ENCODE measurements at regions not wholly inside any gene's neighbourhood (a gene's known extent, or its start where the extent isn't known, plus 50 kb on each side); places are given as distances from the start of the nearest gene placed in this dataset.

GRCh38 chr7:12939694-12940093 is 252.3 kb downstream of the ARL4A start:
- Histone ChIP-seq H3K27ac (no peak overlapping the region), H3K4me3 (no peak overlapping the region), H3K4me1 (peaks cover 9% of the 10 kb centered on the region), H3K36me3 (no peaks in the 10 kb centered on the region), H3K27me3 (no peaks in the 10 kb centered on the region), H3K9me3 (peaks cover 4% of the 10 kb centered on the region)
- DNase-seq (ENCODE audit: low spot score in 2 of 2): no peak
- 99% methylated on average over 8 of the region's 11 CpGs for WGBS
- TF ChIP-seq POLR2A (IDR thresholded peaks at IDR 0.05) (no peak), CTCF (IDR thresholded peaks at IDR 0.05) (no peak), POLR2AphosphoS5 (IDR thresholded peaks at IDR 0.05) (no peak), EP300 (IDR thresholded peaks at IDR 0.05) (no peak)

GRCh38 chr7:12941512-12941911 is 254.1 kb downstream of the ARL4A start:
- no peaks in the 10 kb centered on the region for H3K27me3 ChIP-seq
- no peak for DNase-seq (ENCODE audit: low spot score in 2 of 2)
- H3K36me3 ChIP-seq: no peaks in the 10 kb centered on the region
- H3K9me3 ChIP-seq: peaks cover 4% of the 10 kb centered on the region
- TF ChIP-seq POLR2A (IDR thresholded peaks at IDR 0.05) (no peak), CTCF (IDR thresholded peaks at IDR 0.05) (no peak), POLR2AphosphoS5 (IDR thresholded peaks at IDR 0.05) (no peak), EP300 (IDR thresholded peaks at IDR 0.05) (no peak)
- H3K4me1 ChIP-seq: peaks cover 9% of the 10 kb centered on the region
- 46% methylated on average over 8 of the region's 8 CpGs for WGBS
- no peak overlapping the region for H3K4me3 ChIP-seq
- H3K27ac ChIP-seq: peak overlapping the region; percentile 63

- Histone ChIP-seq H3K36me3 (no peaks in the 10 kb centered on the region), H3K9me3 (peaks cover 4% of the 10 kb centered on the region), H3K4me3 (no peak overlapping the region), H3K27ac (peak overlapping the region; percentile 63), H3K4me1 (peaks cover 9% of the 10 kb centered on the region), H3K27me3 (no peaks in the 10 kb centered on the region)
- WGBS: 40% methylated on average over 2 of the region's 2 CpGs
- DNase-seq (ENCODE audit: low spot score in 2 of 2): no peak
- no peak for TF ChIP-seq POLR2A (IDR thresholded peaks at IDR 0.05)
- no peak for TF ChIP-seq POLR2AphosphoS5 (IDR thresholded peaks at IDR 0.05)
- TF ChIP-seq CTCF (IDR thresholded peaks at IDR 0.05): no peak
Measured at GRCh38 chr7:12942609-12943008, 255.2 kb downstream of the ARL4A start.

GRCh38 chr7:12943781-12944180 is 256.3 kb downstream of the ARL4A start:
- 68% methylated on average over 2 of the region's 2 CpGs for whole genome bisulfite sequencing
- Histone ChIP-seq H3K27ac (peak overlapping the region; percentile 63), H3K27me3 (no peaks in the 10 kb centered on the region), H3K9me3 (peaks cover 4% of the 10 kb centered on the region), H3K4me1 (peaks cover 14% of the 10 kb centered on the region), H3K4me3 (no peak overlapping the region), H3K36me3 (no peaks in the 10 kb centered on the region)
- no peak for TF ChIP-seq CTCF (IDR thresholded peaks at IDR 0.05)
- no peak for TF ChIP-seq POLR2A (IDR thresholded peaks at IDR 0.05)
- TF ChIP-seq EP300 (IDR thresholded peaks at IDR 0.05): no peak
- no peak for TF ChIP-seq POLR2AphosphoS5 (IDR thresholded peaks at IDR 0.05)
- no peak for DNase-seq (ENCODE audit: low spot score in 2 of 2)

GRCh38 chr7:12945901-12946300 is 258.5 kb downstream of the ARL4A start:
- Histone ChIP-seq H3K9me3 (no peaks in the 10 kb centered on the region), H3K27ac (no peak overlapping the region), H3K4me1 (peaks cover 20% of the 10 kb centered on the region), H3K36me3 (no peaks in the 10 kb centered on the region), H3K27me3 (no peaks in the 10 kb centered on the region), H3K4me3 (no peak overlapping the region)
- DNase-seq (ENCODE audit: low spot score in 2 of 2): no peak
- no peak for TF ChIP-seq POLR2AphosphoS5 (IDR thresholded peaks at IDR 0.05)
- TF ChIP-seq POLR2A (IDR thresholded peaks at IDR 0.05): no peak
- no peak for TF ChIP-seq EP300 (IDR thresholded peaks at IDR 0.05)
- TF ChIP-seq CTCF (IDR thresholded peaks at IDR 0.05): no peak
- 51% methylated on average over 2 of the region's 2 CpGs for WGBS

Measured in suprapubic skin (tissue), 4 donors.